IPS-15b (cell line): ENCODE measurements at regions not wholly inside any gene's neighbourhood (a gene's known extent, or its start where the extent isn't known, plus 50 kb on each side); places are given as distances from the start of the nearest gene placed in this dataset.
"Not testable (repeated sequence)": the region's sequence is repeated elsewhere in the genome, so short reads cannot be mapped to it uniquely, and the experiment has no call there.

Source experiments
- H3K27me3 ChIP-seq: one replicate; pipeline ENCODE4 v1.6.1; 2013; ENCODE audit warnings: low read length; ENCODE audit not compliant: control insufficient read depth, insufficient read depth
- H3K36me3 ChIP-seq: one replicate; pipeline ENCODE4 v1.6.1; 2013; ENCODE audit warnings: low read length; ENCODE audit not compliant: control insufficient read depth, insufficient read depth
- H3K4me1 ChIP-seq: one replicate; pipeline ENCODE4 v1.6.1; 2013; ENCODE audit warnings: mild to moderate bottlenecking, low read length; ENCODE audit not compliant: control insufficient read depth, insufficient read depth
- H3K4me3 ChIP-seq: one replicate; pipeline ENCODE4 v1.5.1; 2013; ENCODE audit warnings: low read depth, low read length
- H3K9ac ChIP-seq: one replicate; pipeline ENCODE4 v1.6.1; 2013; ENCODE audit warnings: low read depth, mild to moderate bottlenecking, low read length
- H3K9me3 ChIP-seq: one replicate; pipeline ENCODE4 v1.6.1; 2013; ENCODE audit warnings: mild to moderate bottlenecking, low read length; ENCODE audit not compliant: control insufficient read depth, insufficient read depth

- Histone ChIP-seq H3K36me3 (no peaks in the 10 kb centered on the region), H3K9me3 (peaks cover 9% of the 10 kb centered on the region), H3K4me1 (peaks cover 21% of the 10 kb centered on the region), H3K27me3 (peaks cover 2% of the 10 kb centered on the region), H3K4me3 (no peak overlapping the region), H3K9ac (no peak overlapping the region)
These were observed 129.7 kb upstream of the COBL start for GRCh38 chr7:51446356-51446755.

GRCh38 chr7:51444936-51445335, 128.3 kb upstream of the COBL start:
- Histone ChIP-seq H3K4me1 (peaks cover 21% of the 10 kb centered on the region), H3K4me3 (no peak overlapping the region), H3K9me3 (peaks cover 9% of the 10 kb centered on the region), H3K36me3 (no peaks in the 10 kb centered on the region), H3K9ac (no peak overlapping the region), H3K27me3 (no peaks in the 10 kb centered on the region)

- Histone ChIP-seq H3K27me3 (no peaks in the 10 kb centered on the region), H3K4me3 (no peak overlapping the region), H3K4me1 (no peaks in the 10 kb centered on the region), H3K36me3 (no peaks in the 10 kb centered on the region), H3K9ac (no peak overlapping the region), H3K9me3 (no peaks in the 10 kb centered on the region)
These were observed 114.0 kb upstream of the COBL start for GRCh38 chr7:51430480-51431086.

- no peaks in the 10 kb centered on the region for H3K9me3 ChIP-seq
- H3K27me3 ChIP-seq, result no peaks in the 10 kb centered on the region
- no peaks in the 10 kb centered on the region for H3K4me1 ChIP-seq
- no peaks in the 10 kb centered on the region for H3K36me3 ChIP-seq
- no peak overlapping the region for H3K9ac ChIP-seq
- no peak overlapping the region for H3K4me3 ChIP-seq
These were observed 111.7 kb upstream of the COBL start for GRCh38 chr7:51428217-51428887.

- no peak overlapping the region for H3K9ac ChIP-seq
- H3K9me3 ChIP-seq, result no peaks in the 10 kb centered on the region
- H3K4me3 ChIP-seq, result no peak overlapping the region
- no peaks in the 10 kb centered on the region for H3K36me3 ChIP-seq
- no peaks in the 10 kb centered on the region for H3K27me3 ChIP-seq
- H3K4me1 ChIP-seq, result no peaks in the 10 kb centered on the region
These were observed 109.6 kb upstream of the COBL start for GRCh38 chr7:51426163-51426562.

GRCh38 chr7:51409934-51410333, 93.3 kb upstream of the COBL start:
- not testable (repeated sequence) for H3K36me3 ChIP-seq, H3K9me3 ChIP-seq, H3K9ac ChIP-seq, H3K4me1 ChIP-seq, H3K4me3 ChIP-seq, H3K27me3 ChIP-seq

GRCh38 chr7:51397608-51398007, 81.0 kb upstream of the COBL start:
- not testable (repeated sequence) for H3K4me1 ChIP-seq, H3K27me3 ChIP-seq, H3K9ac ChIP-seq, H3K9me3 ChIP-seq, H3K36me3 ChIP-seq, H3K4me3 ChIP-seq

GRCh38 chr7:51393003-51393402, 76.4 kb upstream of the COBL start:
- H3K9me3 ChIP-seq, H3K4me1 ChIP-seq, H3K36me3 ChIP-seq, H3K27me3 ChIP-seq, H3K4me3 ChIP-seq, H3K9ac ChIP-seq: not testable (repeated sequence)

GRCh38 chr7:51389952-51390351, 73.3 kb upstream of the COBL start:
- H3K9me3 ChIP-seq, H3K27me3 ChIP-seq, H3K9ac ChIP-seq, H3K36me3 ChIP-seq, H3K4me1 ChIP-seq, H3K4me3 ChIP-seq: not testable (repeated sequence)

GRCh38 chr7:51389216-51389812, 72.7 kb upstream of the COBL start:
- not testable (repeated sequence) for H3K27me3 ChIP-seq, H3K36me3 ChIP-seq, H3K9me3 ChIP-seq, H3K4me3 ChIP-seq, H3K9ac ChIP-seq, H3K4me1 ChIP-seq

GRCh38 chr7:51388241-51388640, 71.6 kb upstream of the COBL start:
- H3K4me3 ChIP-seq, H3K9me3 ChIP-seq, H3K4me1 ChIP-seq, H3K27me3 ChIP-seq, H3K9ac ChIP-seq, H3K36me3 ChIP-seq: not testable (repeated sequence)

- not testable (repeated sequence) for H3K9me3 ChIP-seq, H3K36me3 ChIP-seq, H3K27me3 ChIP-seq, H3K4me1 ChIP-seq, H3K4me3 ChIP-seq, H3K9ac ChIP-seq
These were observed 70.4 kb upstream of the COBL start for GRCh38 chr7:51386806-51387568.
